RWPE1 (cell line): ENCODE measurements at regions not wholly inside any gene's neighbourhood (a gene's known extent, or its start where the extent isn't known, plus 50 kb on each side); places are given as distances from the start of the nearest gene placed in this dataset.

ENCODE experiments used
- CTCF ChIA-PET: fragments of 350-600 bp; sonication (Branson Sonifier 250); formaldehyde crosslinking; extraction: SDS; loops from one replicate; lab custom pipeline; 2021; lab: Yijun Ruan, JAX
- POLR2A ChIA-PET: fragments of 400-600 bp; formaldehyde crosslinking; extraction: SDS; loops from one replicate; lab custom pipeline; 2020; ENCODE audit warnings: antibody characterized with exemption; ENCODE audit not compliant: low non-redundant PET; lab: Yijun Ruan, JAX
- DNase-seq: peaks from one replicate; pipeline ENCODE4 v3.0.0; 2012; ENCODE audit warnings: low spot score
- H3K27ac ChIP-seq: fragments of 450-650 bp; 2 replicates; pipeline ENCODE4 v1.5.1; 2017
- TF ChIP-seq, protein P1 (sequence below): fragments of 450-650 bp; conservative IDR thresholded peaks from 2 replicates; pipeline ENCODE4 v1.5.1; 2017; ENCODE audit warnings: low read depth, mild to moderate bottlenecking

DNA sequence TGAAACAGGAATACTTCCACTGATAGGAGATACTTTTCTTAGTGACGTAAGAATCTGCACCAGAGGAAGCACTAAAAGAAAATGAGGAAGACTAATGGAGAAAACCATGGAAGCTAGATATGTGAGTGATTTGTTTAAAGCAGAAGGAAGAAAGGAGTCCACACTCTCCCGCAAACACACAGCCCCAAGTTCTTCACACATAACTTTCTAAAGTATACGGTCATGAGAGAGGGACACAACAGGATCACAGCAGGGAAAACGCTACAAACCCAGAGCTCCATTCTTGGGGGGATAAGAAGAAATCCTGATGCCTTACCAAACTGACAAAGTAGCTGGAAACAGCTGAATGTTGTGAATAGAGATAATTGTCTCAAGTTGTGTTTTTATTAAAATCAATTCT is 222.2 kb upstream of the TMEM161B start:
- ChIA-PET CTCF (interaction anchor here (0.8 kb wide), 1 partner anchor 9 kb away, joined by 3 read pairs; no protein-coding TSS in a partner anchor), POLR2A (no interaction called here)
- TF ChIP-seq, protein P1, sequence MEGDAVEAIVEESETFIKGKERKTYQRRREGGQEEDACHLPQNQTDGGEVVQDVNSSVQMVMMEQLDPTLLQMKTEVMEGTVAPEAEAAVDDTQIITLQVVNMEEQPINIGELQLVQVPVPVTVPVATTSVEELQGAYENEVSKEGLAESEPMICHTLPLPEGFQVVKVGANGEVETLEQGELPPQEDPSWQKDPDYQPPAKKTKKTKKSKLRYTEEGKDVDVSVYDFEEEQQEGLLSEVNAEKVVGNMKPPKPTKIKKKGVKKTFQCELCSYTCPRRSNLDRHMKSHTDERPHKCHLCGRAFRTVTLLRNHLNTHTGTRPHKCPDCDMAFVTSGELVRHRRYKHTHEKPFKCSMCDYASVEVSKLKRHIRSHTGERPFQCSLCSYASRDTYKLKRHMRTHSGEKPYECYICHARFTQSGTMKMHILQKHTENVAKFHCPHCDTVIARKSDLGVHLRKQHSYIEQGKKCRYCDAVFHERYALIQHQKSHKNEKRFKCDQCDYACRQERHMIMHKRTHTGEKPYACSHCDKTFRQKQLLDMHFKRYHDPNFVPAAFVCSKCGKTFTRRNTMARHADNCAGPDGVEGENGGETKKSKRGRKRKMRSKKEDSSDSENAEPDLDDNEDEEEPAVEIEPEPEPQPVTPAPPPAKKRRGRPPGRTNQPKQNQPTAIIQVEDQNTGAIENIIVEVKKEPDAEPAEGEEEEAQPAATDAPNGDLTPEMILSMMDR = no peak
- DNase-seq = no peak
- H3K27ac ChIP-seq = no peak overlapping the region

DNA sequence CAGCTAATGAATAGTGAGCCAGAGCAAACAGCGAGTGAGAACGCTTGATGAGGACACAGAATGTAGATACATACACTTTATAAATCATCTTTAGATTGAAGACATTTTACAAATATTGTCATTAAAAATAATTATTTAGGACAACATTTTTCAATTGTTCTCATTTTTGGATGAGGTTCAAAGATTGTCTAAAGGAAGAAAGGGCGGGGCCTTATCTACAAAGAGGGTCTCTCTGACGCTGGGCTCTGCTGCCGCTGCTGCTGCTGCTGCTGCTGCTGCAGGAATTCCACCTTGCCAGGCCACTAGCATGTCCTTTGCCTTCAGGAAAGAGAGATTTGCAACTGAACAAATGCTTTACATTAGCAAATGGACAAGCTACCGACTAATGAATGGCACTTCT is 220.7 kb upstream of the TMEM161B start:
- POLR2A ChIA-PET = no interaction called here
- CTCF ChIA-PET = no interaction called here
- TF ChIP-seq, protein P1 = no peak
- no peak overlapping the region for H3K27ac ChIP-seq
- DNase-seq = no peak

DNA sequence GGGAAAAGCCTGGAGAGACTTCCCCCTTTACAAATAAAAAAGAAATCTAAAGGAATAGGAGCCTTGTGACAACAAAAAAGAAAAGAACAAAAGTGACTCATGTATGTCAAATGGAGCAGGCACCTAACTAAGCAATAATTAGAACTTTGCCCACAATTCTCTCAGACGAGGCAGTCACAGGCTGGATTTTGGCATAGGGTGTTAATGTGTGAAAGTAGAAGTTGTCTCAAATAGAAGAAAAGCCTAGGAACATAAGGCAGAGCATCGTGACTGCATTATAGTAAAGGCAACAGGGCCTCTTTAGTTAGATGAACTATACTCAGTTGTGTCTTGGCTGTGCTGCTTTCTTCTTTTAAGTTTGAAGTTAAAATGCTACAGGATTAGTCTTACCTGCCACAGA is 219.9 kb upstream of the TMEM161B start:
- no peak overlapping the region for H3K27ac ChIP-seq
- no peak for DNase-seq
- TF ChIP-seq, protein P1 = no peak
- ChIA-PET POLR2A (no interaction called here), CTCF (no interaction called here)

DNA sequence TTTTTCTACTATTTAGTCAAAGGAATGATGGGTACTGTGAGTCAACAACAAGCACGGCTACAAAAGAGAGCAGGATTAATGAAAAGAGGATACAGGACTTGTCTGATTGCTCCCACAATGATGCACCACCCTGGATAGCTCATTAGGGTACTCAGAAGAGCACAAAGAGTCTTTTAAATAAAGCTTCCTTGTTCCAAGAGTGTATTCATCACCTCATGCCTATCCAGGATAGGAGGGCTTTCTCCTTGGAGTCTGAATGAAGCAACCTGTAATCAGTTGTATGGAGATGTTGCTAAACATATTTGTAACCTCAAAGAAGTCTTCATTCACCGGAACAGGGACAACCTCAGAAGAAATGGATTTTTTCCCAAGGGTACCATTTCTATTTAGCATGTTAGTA is 219.5 kb upstream of the TMEM161B start:
- no peak for DNase-seq
- ChIA-PET CTCF (no interaction called here), POLR2A (no interaction called here)
- no peak overlapping the region for H3K27ac ChIP-seq
- TF ChIP-seq, protein P1 = no peak

DNA sequence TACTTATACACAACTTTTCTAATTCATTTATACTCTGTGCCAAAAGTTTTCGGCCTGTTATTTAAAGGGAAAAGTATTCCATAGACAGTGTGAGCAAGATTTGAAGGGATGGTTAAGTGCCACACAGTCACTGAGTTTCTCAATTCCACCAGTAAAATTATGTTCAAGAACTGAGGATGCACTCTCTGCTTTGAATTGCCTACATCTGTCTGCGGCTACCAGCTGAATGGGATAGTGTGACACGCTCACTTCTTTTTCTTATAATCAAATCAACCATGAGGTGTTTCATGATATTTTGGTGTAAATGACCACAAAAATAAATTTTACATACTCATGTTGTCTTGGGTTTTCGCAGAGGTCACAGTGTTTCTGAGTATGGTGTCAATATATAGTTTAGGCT is 218.4 kb upstream of the TMEM161B start:
- ChIA-PET POLR2A (no interaction called here), CTCF (interaction anchor here (0.7 kb wide), 1 partner anchor 1486 kb away, joined by 3 read pairs; no protein-coding TSS in a partner anchor)
- H3K27ac ChIP-seq = no peak overlapping the region
- DNase-seq = no peak
- TF ChIP-seq, protein P1 = no peak

DNA sequence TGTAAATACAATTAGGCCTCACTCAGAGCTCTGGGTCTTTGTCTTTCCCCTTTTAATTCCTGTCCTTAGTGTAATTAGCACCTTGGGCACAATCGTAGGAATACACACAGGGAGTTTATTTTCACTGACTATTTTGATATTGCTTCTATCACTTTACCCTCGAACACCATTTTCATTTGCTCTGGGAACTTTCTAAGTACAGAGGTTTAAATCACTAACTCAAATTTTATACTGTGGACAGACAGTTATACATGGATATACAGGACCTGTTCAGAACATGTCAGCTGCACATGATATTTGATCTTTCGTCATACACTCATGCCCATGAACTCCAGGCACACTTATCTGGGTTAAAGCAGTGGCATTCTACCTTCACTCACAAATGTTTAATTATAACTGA is 217.8 kb upstream of the TMEM161B start:
- ChIA-PET CTCF (interaction anchor here (0.7 kb wide), 1 partner anchor 1487 kb away, joined by 3 read pairs; no protein-coding TSS in a partner anchor), POLR2A (no interaction called here)
- no peak overlapping the region for H3K27ac ChIP-seq
- no peak for DNase-seq
- TF ChIP-seq, protein P1 = no peak
